A673 (cell line): ENCODE measurements at regions not wholly inside any gene's neighbourhood (a gene's known extent, or its start where the extent isn't known, plus 50 kb on each side); places are given as distances from the start of the nearest gene placed in this dataset.

Experiments used
- CTCF ChIP-seq: fragments of 300-800, 200-600 bp; sonication (generic); conservative IDR thresholded peaks from 2 replicates; pipeline ENCODE4 v1.5.1; 2017; ENCODE audit warnings: low read depth, mild to moderate bottlenecking, antibody characterized with exemption, low read length, moderate library complexity, mixed read lengths
- EZH2 ChIP-seq: fragments of 200-600 bp; sonication (generic); IDR thresholded peaks from 2 replicates; pipeline ENCODE4 v1.6.1; 2017; ENCODE audit warnings: borderline replicate concordance, low read depth, mild to moderate bottlenecking, mixed read lengths, antibody characterized with exemption, low read length; ENCODE audit not compliant: poor library complexity, severe bottlenecking

- TF ChIP-seq EZH2 (no peak), CTCF (no peak)
Measured at GRCh38 chrX:130984782-130985181, 73.4 kb upstream of the ARHGAP36 start.
